Activated naive CD8-positive, alpha-beta T cell treated with anti-CD3 and anti-CD28 coated beads, Interleukin-2, amount 10 ng/mL, durations not matched to agents 7 days and 5 days (primary cell): ENCODE measurements at regions not wholly inside any gene's neighbourhood (a gene's known extent, or its start where the extent isn't known, plus 50 kb on each side); places are given as distances from the start of the nearest gene placed in this dataset.

Experiments
- ATAC-seq: fragments of 150-1000 bp; cut with Tn5 transposase; one replicate; pipeline ENCODE4 v1.10.0; 2021; ENCODE audit warnings: low read depth, moderate library complexity
- POLR2A ChIA-PET: fragments of 350-600 bp; sonication (Branson Sonifier 250); formaldehyde crosslinking; loops from one replicate; lab custom pipeline; 2021; ENCODE audit warnings: antibody characterized with exemption; lab: Charles Lee
- DNase-seq: peaks from one replicate; pipeline ENCODE4 v3.0.0; 2021
- H3K27ac Mint-ChIP-seq: one replicate; pipeline ENCODE4 v1.8.0; 2022; ENCODE audit warnings: mild to moderate bottlenecking, mixed read lengths
- H3K27me3 Mint-ChIP-seq: one replicate; pipeline ENCODE4 v1.8.0; 2022; ENCODE audit warnings: mild to moderate bottlenecking, moderate library complexity, mixed read lengths
- H3K36me3 Mint-ChIP-seq: one replicate; pipeline ENCODE4 v1.8.0; 2021; ENCODE audit warnings: mild to moderate bottlenecking, mixed read lengths
- H3K4me1 Mint-ChIP-seq: one replicate; pipeline ENCODE4 v1.8.0; 2021; ENCODE audit warnings: mixed read lengths
- H3K4me3 Mint-ChIP-seq: one replicate; pipeline ENCODE4 v1.8.0; 2022; ENCODE audit warnings: mild to moderate bottlenecking, moderate library complexity, mixed read lengths
- H3K9me3 Mint-ChIP-seq: one replicate; pipeline ENCODE4 v1.8.0; 2021; ENCODE audit warnings: mixed read lengths

GRCh38 chr4:157616741-157617472 lies 396.4 kb downstream of the GRIA2 start:
- POLR2A ChIA-PET, result no interaction called here
- Mint-ChIP-seq H3K27me3 (no peaks in the 10 kb centered on the region), H3K4me3 (no peak overlapping the region), H3K27ac (no peak overlapping the region), H3K4me1 (no peaks in the 10 kb centered on the region), H3K9me3 (no peaks in the 10 kb centered on the region), H3K36me3 (no peaks in the 10 kb centered on the region)
- DNase-seq (no peak), ATAC-seq (no peak)

- POLR2A ChIA-PET, result no interaction called here
- H3K9me3 Mint-ChIP-seq, result no peaks in the 10 kb centered on the region
- no peak for ATAC-seq
Observed at GRCh38 chr4:157607996-157608395, 387.5 kb downstream of the GRIA2 start.

GRCh38 chr4:157600583-157600982 lies 380.1 kb downstream of the GRIA2 start:
- no peak for DNase-seq
- POLR2A ChIA-PET, result no interaction called here
- no peak for ATAC-seq
- no peaks in the 10 kb centered on the region for H3K36me3 Mint-ChIP-seq
- no peak overlapping the region for H3K27ac Mint-ChIP-seq
- no peaks in the 10 kb centered on the region for H3K4me1 Mint-ChIP-seq
- peaks cover 4% of the 10 kb centered on the region for H3K9me3 Mint-ChIP-seq
- H3K4me3 Mint-ChIP-seq, result no peak overlapping the region
- no peaks in the 10 kb centered on the region for H3K27me3 Mint-ChIP-seq

More at GRCh38 chr4:157607996-157608395, 387.5 kb downstream of the GRIA2 start:
- Mint-ChIP-seq H3K27me3 (no peaks in the 10 kb centered on the region), H3K4me3 (no peak overlapping the region), H3K4me1 (no peaks in the 10 kb centered on the region), H3K27ac (no peak overlapping the region), H3K36me3 (no peaks in the 10 kb centered on the region)
- DNase-seq, result no peak

- Mint-ChIP-seq H3K4me3 (no peak overlapping the region), H3K36me3 (no peaks in the 10 kb centered on the region), H3K27me3 (no peaks in the 10 kb centered on the region), H3K4me1 (no peaks in the 10 kb centered on the region), H3K9me3 (peaks cover 2% of the 10 kb centered on the region), H3K27ac (no peak overlapping the region)
- ATAC-seq, result no peak
- DNase-seq, result no peak
- POLR2A ChIA-PET, result no interaction called here
Observed at GRCh38 chr4:157591245-157591644, 370.7 kb downstream of the GRIA2 start.

- Mint-ChIP-seq H3K9me3 (no peaks in the 10 kb centered on the region), H3K27me3 (no peaks in the 10 kb centered on the region), H3K4me1 (no peaks in the 10 kb centered on the region), H3K27ac (no peak overlapping the region), H3K36me3 (no peaks in the 10 kb centered on the region), H3K4me3 (no peak overlapping the region)
- POLR2A ChIA-PET, result no interaction called here
- no peak for DNase-seq
- no peak for ATAC-seq
Observed at GRCh38 chr4:157590679-157591078, 370.2 kb downstream of the GRIA2 start.

- DNase-seq, result no peak
- Mint-ChIP-seq H3K36me3 (no peaks in the 10 kb centered on the region), H3K27ac (no peak overlapping the region), H3K9me3 (no peaks in the 10 kb centered on the region), H3K27me3 (no peaks in the 10 kb centered on the region), H3K4me3 (no peak overlapping the region), H3K4me1 (no peaks in the 10 kb centered on the region)
- ATAC-seq, result no peak
- POLR2A ChIA-PET, result no interaction called here
Observed at GRCh38 chr4:157587681-157588423, 367.3 kb downstream of the GRIA2 start.

GRCh38 chr4:157582141-157582540 lies 361.6 kb downstream of the GRIA2 start:
- H3K9me3 Mint-ChIP-seq, result peaks cover 2% of the 10 kb centered on the region
- H3K4me1 Mint-ChIP-seq, result no peaks in the 10 kb centered on the region
- no peak for DNase-seq
- no peaks in the 10 kb centered on the region for H3K27me3 Mint-ChIP-seq
- H3K4me3 Mint-ChIP-seq, result no peak overlapping the region
- POLR2A ChIA-PET, result no interaction called here
- no peak for ATAC-seq
- H3K36me3 Mint-ChIP-seq, result no peaks in the 10 kb centered on the region
- H3K27ac Mint-ChIP-seq, result no peak overlapping the region

- Mint-ChIP-seq H3K36me3 (no peaks in the 10 kb centered on the region), H3K4me3 (no peak overlapping the region), H3K4me1 (no peaks in the 10 kb centered on the region), H3K9me3 (no peaks in the 10 kb centered on the region), H3K27me3 (no peaks in the 10 kb centered on the region), H3K27ac (no peak overlapping the region)
- POLR2A ChIA-PET, result no interaction called here
- DNase-seq (no peak), ATAC-seq (no peak)
Observed at GRCh38 chr4:157576671-157577217, 356.2 kb downstream of the GRIA2 start.

- no peaks in the 10 kb centered on the region for H3K36me3 Mint-ChIP-seq
- DNase-seq (no peak), ATAC-seq (no peak)
- H3K27ac Mint-ChIP-seq, result no peak overlapping the region
- no peaks in the 10 kb centered on the region for H3K9me3 Mint-ChIP-seq
- H3K4me3 Mint-ChIP-seq, result no peak overlapping the region
- H3K4me1 Mint-ChIP-seq, result no peaks in the 10 kb centered on the region
- no peaks in the 10 kb centered on the region for H3K27me3 Mint-ChIP-seq
- POLR2A ChIA-PET, result no interaction called here
Observed at GRCh38 chr4:157575339-157575738, 354.8 kb downstream of the GRIA2 start.

- no peaks in the 10 kb centered on the region for H3K9me3 Mint-ChIP-seq
- POLR2A ChIA-PET, result no interaction called here
Observed at GRCh38 chr4:157574606-157575005, 354.1 kb downstream of the GRIA2 start.

GRCh38 chr4:157572951-157573350 lies 352.4 kb downstream of the GRIA2 start:
- Mint-ChIP-seq H3K27me3 (no peaks in the 10 kb centered on the region), H3K4me1 (no peaks in the 10 kb centered on the region), H3K36me3 (no peaks in the 10 kb centered on the region), H3K27ac (no peak overlapping the region), H3K4me3 (no peak overlapping the region), H3K9me3 (no peaks in the 10 kb centered on the region)
- POLR2A ChIA-PET, result no interaction called here
- ATAC-seq (no peak), DNase-seq (no peak)

More at GRCh38 chr4:157574606-157575005, 354.1 kb downstream of the GRIA2 start:
- ATAC-seq, result no peak
- H3K27ac Mint-ChIP-seq, result no peak overlapping the region
- DNase-seq, result no peak
- no peaks in the 10 kb centered on the region for H3K4me1 Mint-ChIP-seq
- H3K36me3 Mint-ChIP-seq, result no peaks in the 10 kb centered on the region
- no peaks in the 10 kb centered on the region for H3K27me3 Mint-ChIP-seq
- H3K4me3 Mint-ChIP-seq, result no peak overlapping the region

- ATAC-seq (no peak), DNase-seq (no peak)
- POLR2A ChIA-PET, result no interaction called here
- Mint-ChIP-seq H3K4me3 (no peak overlapping the region), H3K9me3 (no peaks in the 10 kb centered on the region), H3K4me1 (no peaks in the 10 kb centered on the region), H3K36me3 (no peaks in the 10 kb centered on the region), H3K27ac (no peak overlapping the region), H3K27me3 (no peaks in the 10 kb centered on the region)
Observed at GRCh38 chr4:157572284-157572683, 351.8 kb downstream of the GRIA2 start.

GRCh38 chr4:157564771-157565170 lies 344.2 kb downstream of the GRIA2 start:
- ATAC-seq (no peak), DNase-seq (no peak)
- Mint-ChIP-seq H3K36me3 (no peaks in the 10 kb centered on the region), H3K27me3 (no peaks in the 10 kb centered on the region), H3K4me1 (no peaks in the 10 kb centered on the region), H3K4me3 (no peak overlapping the region), H3K27ac (no peak overlapping the region), H3K9me3 (no peaks in the 10 kb centered on the region)
- POLR2A ChIA-PET, result no interaction called here

- Mint-ChIP-seq H3K4me3 (no peak overlapping the region), H3K9me3 (no peaks in the 10 kb centered on the region), H3K27me3 (no peaks in the 10 kb centered on the region), H3K27ac (no peak overlapping the region), H3K4me1 (no peaks in the 10 kb centered on the region), H3K36me3 (no peaks in the 10 kb centered on the region)
- ATAC-seq, result no peak
- no peak for DNase-seq
- POLR2A ChIA-PET, result no interaction called here
Observed at GRCh38 chr4:157564218-157564617, 343.7 kb downstream of the GRIA2 start.
